GM12864 (cell line): ENCODE measurements at regions not wholly inside any gene's neighbourhood (a gene's known extent, or its start where the extent isn't known, plus 50 kb on each side); places are given as distances from the start of the nearest gene placed in this dataset.
"Not testable (repeated sequence)": the region's sequence is repeated elsewhere in the genome, so short reads cannot be mapped to it uniquely, and the experiment has no call there.

Experiments used
- DNase-seq: peaks from one replicate; pipeline ENCODE4 v3.0.0-alpha.2; 2011; ENCODE audit warnings: low read depth
- H3K4me3 ChIP-seq: 2 replicates; pipeline ENCODE4 v1.5.1; 2011; ENCODE audit warnings: mild to moderate bottlenecking, low read depth, low read length, control low read depth
- CTCF ChIP-seq: IDR thresholded peaks from 2 replicates; pipeline ENCODE4 v1.5.1; 2011; ENCODE audit warnings: low read depth, mild to moderate bottlenecking, moderate library complexity, low read length, control low read depth, inconsistent platforms; ENCODE audit errors: missing control alignments

GRCh38 chr1:90262286-90262685 lies 267.4 kb downstream of the ZNF326 start:
- TF ChIP-seq CTCF = no peak
- no peak for DNase-seq
- no peak overlapping the region for H3K4me3 ChIP-seq

- TF ChIP-seq CTCF = no peak
- H3K4me3 ChIP-seq = no peak overlapping the region
- no peak for DNase-seq
Observed at GRCh38 chr1:90246069-90246468, 251.2 kb downstream of the ZNF326 start.

DNA sequence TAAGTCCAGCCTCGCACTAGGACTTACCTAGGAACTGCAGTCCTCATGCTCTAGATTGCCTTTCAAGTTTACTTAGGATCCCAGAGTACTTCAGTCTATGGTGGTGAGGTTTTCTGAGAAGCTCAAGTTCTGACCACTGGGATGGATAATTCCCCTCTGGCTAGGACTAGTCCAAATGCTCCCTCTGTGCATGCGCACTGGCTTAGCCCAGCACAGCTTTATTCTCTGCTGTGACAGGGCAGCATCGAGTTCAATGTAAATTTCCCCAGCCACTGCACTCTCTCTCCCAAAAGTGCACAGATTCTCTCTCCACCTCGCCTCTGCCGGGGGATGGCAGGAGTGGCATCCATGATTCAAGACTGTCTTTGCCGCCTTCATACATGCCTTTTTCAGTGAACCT lies 241.6 kb downstream of the ZNF326 start:
- no peak overlapping the region for H3K4me3 ChIP-seq

GRCh38 chr1:90223401-90223800 lies 228.5 kb downstream of the ZNF326 start:
- DNase-seq = no peak
- H3K4me3 ChIP-seq = no peak overlapping the region
- no peak for TF ChIP-seq CTCF

More for the DNA sequence above, 241.6 kb downstream of the ZNF326 start:
- TF ChIP-seq CTCF = no peak
- DNase-seq = no peak

DNA sequence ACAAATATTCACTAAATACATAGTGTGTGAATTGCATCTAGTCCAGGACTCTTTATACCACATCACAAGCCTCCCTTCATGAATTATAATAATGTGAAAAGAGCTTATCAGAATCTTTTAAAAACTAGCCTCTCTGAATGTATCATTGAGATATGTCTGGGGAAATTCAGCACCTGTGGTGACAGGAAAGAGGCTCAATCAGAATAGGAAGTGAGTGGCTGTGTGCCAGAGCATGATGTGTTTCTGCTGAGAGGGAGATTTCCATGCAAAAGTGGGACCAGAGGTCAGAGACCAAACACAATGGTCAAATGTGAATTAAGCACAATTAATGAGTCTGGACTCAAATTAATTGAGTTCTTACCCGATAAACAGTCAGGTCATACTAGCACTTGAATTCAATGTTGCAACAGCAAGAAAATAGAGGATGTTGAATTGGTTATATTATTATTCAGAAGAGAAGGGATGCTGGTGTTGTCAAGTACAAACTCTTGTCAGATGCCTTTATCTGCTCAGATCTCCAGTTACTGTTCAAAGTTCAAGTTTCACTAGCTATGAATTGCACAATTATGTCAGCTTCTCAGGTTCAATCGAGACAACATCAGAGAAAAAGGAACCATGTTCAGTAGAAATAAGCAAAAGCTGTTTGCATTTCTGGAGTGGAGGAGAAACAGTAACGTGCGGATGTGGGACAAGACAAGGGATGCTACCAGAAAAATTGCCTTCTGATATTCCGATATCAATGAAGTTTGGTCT lies 226.2 kb downstream of the ZNF326 start:
- DNase-seq = no peak
- no peak overlapping the region for H3K4me3 ChIP-seq
- TF ChIP-seq CTCF = no peak

GRCh38 chr1:90220496-90220895 lies 225.6 kb downstream of the ZNF326 start:
- no peak for DNase-seq
- no peak overlapping the region for H3K4me3 ChIP-seq

DNA sequence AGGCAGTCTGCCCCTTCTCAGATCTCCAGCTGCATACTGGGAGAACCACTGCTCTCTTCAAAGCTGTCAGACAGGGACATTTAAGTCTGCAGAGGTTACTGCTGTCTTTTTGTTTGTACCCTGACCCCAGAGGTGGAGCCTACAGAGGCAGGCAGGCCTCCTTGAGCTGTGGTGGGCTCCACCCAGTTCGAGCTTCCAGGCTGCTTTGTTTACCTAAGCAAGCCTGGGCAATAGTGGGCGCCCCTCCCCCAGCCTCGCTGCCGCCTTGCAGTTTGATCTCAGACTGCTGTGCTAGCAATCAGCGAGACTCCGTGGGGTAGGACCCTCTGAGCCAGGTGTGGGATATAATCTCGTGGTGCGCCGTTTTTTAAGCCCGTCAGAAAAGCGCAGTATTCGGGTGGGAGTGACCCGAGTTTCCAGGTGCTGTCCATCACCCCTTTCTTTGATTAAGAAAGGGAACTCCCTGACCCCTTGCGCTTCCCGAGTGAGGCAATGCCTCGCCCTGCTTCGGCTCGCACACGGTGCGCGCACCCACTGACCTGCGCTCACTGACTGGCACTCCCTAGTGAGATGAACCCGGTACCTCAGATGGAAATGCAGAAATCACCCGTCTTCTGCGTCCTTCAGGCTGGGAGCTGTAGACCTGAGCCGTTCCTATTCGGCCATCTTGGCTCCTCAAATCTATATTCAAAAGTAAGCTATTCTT lies 224.4 kb downstream of the ZNF326 start:
- H3K4me3 ChIP-seq, DNase-seq: not testable (repeated sequence)

More at GRCh38 chr1:90220496-90220895, 225.6 kb downstream of the ZNF326 start:
- no peak for TF ChIP-seq CTCF
